HEK293 (cell line): ENCODE measurements at regions not wholly inside any gene's neighbourhood (a gene's known extent, or its start where the extent isn't known, plus 50 kb on each side); places are given as distances from the start of the nearest gene placed in this dataset.

Experiments
- SP2 ChIP-seq: fragments of 450-650 bp; formaldehyde crosslinking; IDR thresholded peaks from 2 replicates; pipeline ENCODE4 v1.5.1; 2016; ENCODE audit warnings: missing biosample characterization, missing genetic modification characterization
- TCF7L2 ChIP-seq: IDR thresholded peaks from 2 replicates; pipeline ENCODE4 v1.6.1; 2011; ENCODE audit warnings: low read depth, mild to moderate bottlenecking, inconsistent platforms, low read length, moderate library complexity, borderline replicate concordance
- ZNF157 ChIP-seq: fragments of 450-650 bp; formaldehyde crosslinking; IDR thresholded peaks from 2 replicates; pipeline ENCODE4 v1.5.1; 2016; ENCODE audit warnings: missing biosample characterization, missing genetic modification characterization
- ZNF324 ChIP-seq: fragments of 450-650 bp; formaldehyde crosslinking; IDR thresholded peaks from 2 replicates; pipeline ENCODE4 v1.5.1; 2016; ENCODE audit warnings: missing biosample characterization, missing genetic modification characterization
- TF ChIP-seq, protein P1 (sequence below): IDR thresholded peaks from 2 replicates; pipeline ENCODE4 v1.6.1; 2011; ENCODE audit warnings: mild to moderate bottlenecking, low read depth, low read length, borderline replicate concordance
- TF ChIP-seq, protein P2 (sequence below): fragments of 450-650 bp; formaldehyde crosslinking; IDR thresholded peaks from 2 replicates; pipeline ENCODE4 v1.5.1; 2016; ENCODE audit warnings: missing biosample characterization, missing genetic modification characterization

DNA sequence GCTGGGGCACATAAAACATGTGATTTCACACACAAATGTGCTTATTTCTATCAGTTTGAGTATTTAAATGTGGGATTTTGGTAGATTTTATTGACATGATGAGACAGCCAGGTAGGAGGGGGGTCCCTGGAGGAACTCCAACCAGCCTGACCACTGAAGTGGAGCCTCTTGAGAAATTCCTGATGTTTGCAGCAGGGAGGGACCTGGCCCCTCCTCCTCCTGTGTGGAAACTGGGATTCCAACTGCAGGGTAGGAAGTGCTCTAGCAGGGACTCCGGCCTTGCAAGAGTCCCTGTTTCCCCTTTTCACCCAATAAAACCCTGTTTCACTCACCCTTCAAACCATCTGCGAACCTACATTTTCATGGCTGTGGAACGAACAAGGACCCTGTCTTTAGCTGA lies 2224.0 kb upstream of the AGA start:
- no peak for TF ChIP-seq ZNF157 (tag by site-specific recombination)
- TF ChIP-seq, protein P1, sequence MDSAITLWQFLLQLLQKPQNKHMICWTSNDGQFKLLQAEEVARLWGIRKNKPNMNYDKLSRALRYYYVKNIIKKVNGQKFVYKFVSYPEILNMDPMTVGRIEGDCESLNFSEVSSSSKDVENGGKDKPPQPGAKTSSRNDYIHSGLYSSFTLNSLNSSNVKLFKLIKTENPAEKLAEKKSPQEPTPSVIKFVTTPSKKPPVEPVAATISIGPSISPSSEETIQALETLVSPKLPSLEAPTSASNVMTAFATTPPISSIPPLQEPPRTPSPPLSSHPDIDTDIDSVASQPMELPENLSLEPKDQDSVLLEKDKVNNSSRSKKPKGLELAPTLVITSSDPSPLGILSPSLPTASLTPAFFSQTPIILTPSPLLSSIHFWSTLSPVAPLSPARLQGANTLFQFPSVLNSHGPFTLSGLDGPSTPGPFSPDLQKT = no peak
- TF ChIP-seq, protein P2, sequence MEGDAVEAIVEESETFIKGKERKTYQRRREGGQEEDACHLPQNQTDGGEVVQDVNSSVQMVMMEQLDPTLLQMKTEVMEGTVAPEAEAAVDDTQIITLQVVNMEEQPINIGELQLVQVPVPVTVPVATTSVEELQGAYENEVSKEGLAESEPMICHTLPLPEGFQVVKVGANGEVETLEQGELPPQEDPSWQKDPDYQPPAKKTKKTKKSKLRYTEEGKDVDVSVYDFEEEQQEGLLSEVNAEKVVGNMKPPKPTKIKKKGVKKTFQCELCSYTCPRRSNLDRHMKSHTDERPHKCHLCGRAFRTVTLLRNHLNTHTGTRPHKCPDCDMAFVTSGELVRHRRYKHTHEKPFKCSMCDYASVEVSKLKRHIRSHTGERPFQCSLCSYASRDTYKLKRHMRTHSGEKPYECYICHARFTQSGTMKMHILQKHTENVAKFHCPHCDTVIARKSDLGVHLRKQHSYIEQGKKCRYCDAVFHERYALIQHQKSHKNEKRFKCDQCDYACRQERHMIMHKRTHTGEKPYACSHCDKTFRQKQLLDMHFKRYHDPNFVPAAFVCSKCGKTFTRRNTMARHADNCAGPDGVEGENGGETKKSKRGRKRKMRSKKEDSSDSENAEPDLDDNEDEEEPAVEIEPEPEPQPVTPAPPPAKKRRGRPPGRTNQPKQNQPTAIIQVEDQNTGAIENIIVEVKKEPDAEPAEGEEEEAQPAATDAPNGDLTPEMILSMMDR = no peak
- TF ChIP-seq SP2 = no peak
- no peak for TF ChIP-seq TCF7L2
- no peak for TF ChIP-seq ZNF324 (tag by site-specific recombination)
